ENCODE measurements at regions not wholly inside any gene's neighbourhood (a gene's known extent, or its start where the extent isn't known, plus 50 kb on each side); places are given as distances from the start of the nearest gene placed in this dataset.

- DNase-seq (ENCODE audit: low read depth): no peak
These were observed 408.8 kb downstream of the ENC1 start for GRCh38 chr5:74231697-74232096.

DNA sequence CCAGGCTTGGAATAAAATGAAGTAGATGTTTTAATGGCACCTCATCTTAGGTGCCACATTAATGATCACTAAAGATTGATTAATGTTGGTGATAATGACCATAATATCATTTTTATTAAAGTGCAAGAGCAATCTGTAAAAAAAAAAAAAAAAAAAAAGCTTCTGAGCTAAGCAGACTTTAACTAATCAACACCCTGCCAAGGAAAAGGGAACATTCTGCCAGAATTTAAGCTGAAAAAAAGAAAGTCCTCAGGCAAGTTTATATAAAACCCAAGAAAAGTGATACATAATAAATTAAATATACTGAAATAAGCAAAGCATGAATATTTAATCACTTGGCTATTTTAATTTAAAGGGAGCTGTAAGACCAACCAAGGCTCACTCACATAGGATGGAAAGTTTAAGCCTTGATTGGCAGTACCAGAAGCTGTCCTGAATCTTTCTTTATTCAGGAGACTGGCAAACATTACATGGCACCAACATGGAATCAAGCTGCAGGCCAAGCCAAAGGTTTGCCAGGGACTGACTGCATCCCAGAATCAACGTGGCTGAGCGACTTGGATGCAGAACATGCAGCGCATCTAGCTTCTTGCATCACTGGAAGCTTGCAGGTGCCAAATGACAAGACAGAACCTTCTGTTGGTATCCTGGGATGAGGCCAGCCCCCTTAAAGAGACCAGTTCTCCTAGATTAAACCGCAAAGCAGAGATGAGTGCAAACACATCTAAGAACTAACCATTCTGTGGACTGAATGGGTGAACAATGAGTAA lies 413.6 kb downstream of the ENC1 start:
- no peak for DNase-seq (ENCODE audit: low read depth)

DNA sequence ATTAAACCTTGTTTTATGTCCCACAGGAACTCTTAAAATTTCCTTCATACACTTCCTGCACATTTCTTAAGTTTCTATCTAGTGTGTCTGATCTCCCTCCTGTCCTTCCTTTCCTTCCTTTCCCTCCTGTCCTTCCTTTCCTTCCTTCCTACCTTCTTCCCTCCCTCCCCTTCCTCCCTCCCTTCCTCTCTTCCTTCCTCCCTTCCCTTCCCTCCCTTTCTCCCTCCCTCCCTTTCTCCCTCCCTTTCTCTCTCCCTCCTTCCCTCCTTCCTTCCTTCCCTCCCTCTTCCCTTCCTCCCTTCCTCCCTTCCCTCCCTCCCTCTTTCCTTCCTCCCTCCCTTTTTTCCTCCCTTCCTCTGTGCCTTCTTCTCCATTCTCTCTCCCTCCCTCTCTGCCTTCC lies 414.9 kb downstream of the ENC1 start:
- DNase-seq (ENCODE audit: low read depth): no peak

DNA sequence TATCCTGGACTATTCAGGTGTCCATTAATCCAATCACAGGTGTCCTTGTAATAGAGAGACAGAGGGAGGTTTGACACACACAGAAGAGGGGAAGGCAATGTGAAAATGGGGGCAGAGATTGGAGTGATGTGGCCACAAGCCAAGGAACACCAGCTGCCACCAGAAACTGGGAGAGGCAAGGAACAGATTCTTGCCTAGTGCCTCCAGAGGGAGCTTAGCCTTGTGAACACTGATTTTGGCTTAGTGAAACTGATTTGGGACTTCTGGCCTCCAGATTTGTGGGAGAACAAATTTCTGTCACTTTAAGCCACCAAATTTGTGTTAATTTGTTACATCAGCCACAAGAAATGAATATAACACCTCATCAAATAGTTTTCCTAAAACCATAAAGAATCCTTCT lies 416.2 kb downstream of the ENC1 start:
- DNase-seq (ENCODE audit: low read depth): no peak

DNA sequence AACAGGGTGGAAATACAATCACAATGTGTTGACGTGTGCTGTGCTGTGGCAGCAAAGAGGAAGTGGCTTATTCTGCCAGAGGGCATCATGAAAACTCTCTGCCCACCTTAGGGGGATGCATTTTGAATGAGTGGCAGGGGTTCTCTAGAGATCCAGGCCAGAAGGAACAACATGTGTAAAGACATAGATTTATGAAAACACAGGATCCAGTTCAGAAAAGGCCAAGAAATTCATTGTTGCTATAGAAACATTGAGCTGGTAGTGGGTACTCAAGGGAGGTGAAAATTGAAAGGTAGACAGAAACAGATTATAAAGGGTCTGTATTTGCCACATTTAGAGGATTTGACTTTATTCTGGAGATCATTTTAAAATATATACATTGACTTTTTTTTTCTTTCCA lies 417.7 kb downstream of the ENC1 start:
- DNase-seq (ENCODE audit: low read depth): no peak

GRCh38 chr5:74221413-74221812 lies 419.1 kb downstream of the ENC1 start:
- no peak for DNase-seq (ENCODE audit: low read depth)

DNA sequence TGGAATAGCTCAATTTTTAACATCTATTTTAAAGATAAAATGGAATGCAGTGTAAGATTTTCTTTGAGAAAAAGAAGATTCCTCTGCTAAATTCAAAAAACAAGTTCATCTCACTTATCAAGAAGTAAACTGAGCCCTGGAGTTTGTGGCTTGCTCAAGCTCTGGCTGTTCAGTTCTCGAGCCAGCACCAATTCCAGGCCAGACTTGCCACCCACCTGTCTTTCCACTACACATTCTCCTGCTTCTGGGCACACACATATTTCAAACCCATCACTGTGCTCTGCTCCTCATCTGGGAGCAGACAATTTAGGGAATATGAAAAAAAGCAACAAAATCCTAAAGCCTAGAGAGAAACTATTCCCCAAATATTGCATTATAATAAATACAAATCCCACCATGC lies 424.5 kb downstream of the ENC1 start:
- DNase-seq (ENCODE audit: low read depth): no peak

DNA sequence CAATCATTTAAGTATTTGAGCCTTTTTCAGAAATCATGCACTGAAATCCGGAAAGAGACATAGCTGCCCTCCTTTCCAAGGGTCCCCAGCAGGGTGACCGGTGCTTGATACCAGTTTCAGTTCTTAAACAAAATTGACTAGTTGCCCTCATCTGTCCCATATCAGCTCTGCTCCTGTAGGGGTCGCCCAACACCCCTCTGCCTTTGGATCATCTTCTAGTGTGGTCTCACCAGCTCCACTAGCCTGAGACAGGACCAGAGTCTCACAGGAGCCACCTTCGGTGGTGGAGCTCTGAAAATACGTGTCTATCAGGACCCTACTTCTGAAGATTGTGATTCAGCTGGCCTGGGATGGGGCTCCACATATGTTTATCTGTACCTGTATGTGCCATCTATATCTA lies 428.2 kb downstream of the ENC1 start:
- DNase-seq (ENCODE audit: low read depth): peak; percentile 19

- DNase-seq (ENCODE audit: low read depth): no peak
These were observed 431.0 kb downstream of the ENC1 start for GRCh38 chr5:74209571-74209970.

DNA sequence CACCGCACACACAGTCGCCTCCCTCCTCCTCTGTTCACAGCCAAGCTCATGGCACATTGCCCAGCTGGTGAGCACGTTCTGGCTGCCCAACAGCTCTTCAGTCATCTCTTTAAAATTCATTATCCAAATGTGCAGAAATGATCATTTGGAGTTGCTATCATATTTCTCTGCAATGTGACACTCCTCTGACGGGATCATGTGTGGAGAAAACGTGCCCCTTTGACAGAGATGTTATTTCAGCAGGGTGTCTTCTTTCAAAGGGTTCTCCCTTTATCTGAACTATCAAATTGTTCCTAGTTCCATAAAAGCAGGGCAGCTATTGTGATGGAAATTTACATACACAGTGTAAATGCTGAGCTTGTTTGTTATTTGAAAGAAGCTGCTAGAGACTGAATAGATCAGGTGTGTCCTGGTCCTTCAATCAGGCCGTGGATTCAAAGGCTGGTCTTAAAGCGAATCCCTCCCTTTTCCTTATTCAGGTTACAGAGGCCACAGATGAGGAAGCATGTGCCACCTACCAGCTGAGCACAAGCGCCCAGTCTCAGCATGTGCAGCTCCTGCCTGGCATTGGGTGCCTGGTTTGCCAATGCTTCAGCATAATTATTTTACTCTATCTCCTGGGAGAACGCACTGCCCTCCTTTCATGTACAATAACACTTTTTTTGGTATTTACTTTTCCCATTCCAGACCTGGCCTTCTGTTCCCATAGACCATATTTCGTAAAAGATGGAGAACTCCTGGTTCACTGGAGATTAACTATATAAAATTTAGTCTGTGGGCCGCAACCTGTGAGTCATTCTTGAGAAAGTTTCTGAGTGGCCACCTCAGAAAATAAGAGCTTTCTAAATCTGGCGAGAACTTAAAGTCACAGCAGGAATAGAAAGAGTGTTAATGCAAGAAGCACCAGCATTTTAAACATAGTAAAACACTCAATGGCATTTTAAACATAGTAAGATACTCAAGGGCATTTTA lies 433.7 kb downstream of the ENC1 start:
- peak; percentile 61 for DNase-seq (ENCODE audit: low read depth)

DNA sequence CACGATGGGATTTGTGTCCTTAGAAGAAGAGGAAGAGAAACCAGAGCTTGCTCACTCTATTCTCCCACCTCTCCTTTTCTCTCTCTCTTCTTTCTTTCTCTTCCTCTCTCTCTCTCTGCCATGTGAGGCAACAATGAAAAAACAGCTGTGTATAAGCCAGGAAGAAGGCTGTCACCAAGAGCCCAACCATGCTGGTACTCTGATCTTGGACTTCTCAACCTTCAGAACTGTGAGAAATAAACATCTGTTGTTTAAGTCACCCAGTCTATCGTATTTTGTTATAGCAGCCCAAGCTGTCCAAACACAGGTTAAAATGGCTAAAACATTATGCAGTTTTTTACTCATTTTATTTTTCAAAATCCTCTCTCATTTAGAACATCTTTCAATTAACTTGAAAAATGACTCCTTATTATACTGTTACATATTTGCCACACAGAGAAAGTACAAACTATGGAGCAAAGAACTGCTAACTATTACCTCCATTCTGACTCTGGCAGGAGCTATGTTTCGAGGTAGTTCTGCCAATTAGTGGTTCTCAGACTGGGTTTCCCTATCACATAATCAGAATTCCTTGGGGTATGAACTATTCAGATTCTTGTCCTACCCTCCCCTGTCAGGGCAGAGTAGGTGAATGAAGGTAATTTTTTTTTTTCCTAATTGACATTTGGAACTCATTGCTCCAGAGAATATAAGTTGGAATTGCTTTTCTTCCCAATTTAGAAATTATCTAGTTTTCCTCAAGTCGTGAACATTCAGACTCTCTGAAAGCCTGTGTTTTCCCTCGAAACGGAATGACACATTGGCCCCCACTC lies 434.6 kb downstream of the ENC1 start:
- DNase-seq (ENCODE audit: low read depth): no peak

GRCh38 chr5:74201334-74202081 lies 439.0 kb downstream of the ENC1 start:
- DNase-seq (ENCODE audit: low read depth): no peak

GRCh38 chr5:74200560-74200959 lies 440.0 kb downstream of the ENC1 start:
- DNase-seq (ENCODE audit: low read depth): no peak

- peak; percentile 35 for DNase-seq (ENCODE audit: low read depth)
These were observed 440.9 kb downstream of the ENC1 start for GRCh38 chr5:74199436-74200210.

DNA sequence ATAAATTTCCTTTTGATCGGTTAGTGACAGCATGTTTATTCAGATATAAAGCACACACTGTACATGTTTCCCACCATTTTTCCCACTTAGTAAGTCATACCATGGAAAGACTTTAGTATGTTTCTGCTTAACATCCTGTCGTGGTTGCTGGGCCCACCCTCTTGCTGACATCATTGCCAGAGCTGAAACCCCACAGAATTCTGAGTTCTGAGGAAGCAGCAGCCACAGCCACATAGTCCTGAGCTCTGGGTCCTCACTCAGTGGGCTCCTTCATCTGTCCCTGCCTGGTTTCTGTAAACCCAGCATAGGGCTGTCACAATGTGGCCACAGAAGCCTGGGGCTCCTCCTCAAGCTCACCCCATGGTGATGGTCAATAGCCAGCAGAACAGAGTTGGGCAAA lies 441.5 kb downstream of the ENC1 start:
- no peak for DNase-seq (ENCODE audit: low read depth)

GRCh38 chr5:74198156-74198555 lies 442.4 kb downstream of the ENC1 start:
- DNase-seq (ENCODE audit: low read depth): no peak

DNA sequence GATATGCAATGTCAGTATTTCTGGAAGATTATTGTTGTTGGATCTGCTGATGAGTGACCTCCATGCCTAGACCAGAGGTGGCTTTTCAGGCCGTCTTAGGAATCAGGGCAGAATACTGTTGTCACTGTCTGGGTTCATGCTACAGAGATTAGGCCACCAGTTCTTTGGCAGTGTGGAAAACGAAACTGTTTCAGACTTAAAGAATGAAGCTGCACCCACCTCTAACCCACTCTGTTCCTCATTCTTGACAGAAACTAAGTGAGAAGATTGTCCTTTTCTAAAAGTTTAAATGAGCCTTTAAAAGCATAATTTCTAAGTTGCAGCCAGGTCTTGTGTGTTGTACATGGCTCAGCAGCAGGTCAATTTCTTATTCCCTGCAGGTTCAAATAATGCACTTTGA lies 444.3 kb downstream of the ENC1 start:
- no peak for DNase-seq (ENCODE audit: low read depth)

DNA sequence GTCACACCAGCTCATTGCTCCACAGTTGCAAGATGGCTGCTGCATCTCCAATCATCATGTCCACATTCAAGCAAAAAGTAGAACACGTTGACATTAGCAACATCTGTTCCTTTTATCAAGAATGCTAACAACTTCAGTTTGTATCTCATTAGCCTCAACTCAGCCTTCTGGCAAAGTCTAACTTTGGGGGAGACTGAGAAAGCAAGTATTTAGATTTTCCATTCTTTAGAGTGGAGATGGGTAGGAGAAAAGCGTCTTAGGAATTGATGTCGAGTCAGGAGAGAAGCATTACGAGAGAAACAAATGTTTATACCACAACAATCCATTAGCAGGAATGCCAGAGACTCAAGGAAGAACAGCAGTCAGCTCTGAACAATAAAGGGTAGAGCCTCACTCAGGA lies 446.3 kb downstream of the ENC1 start:
- DNase-seq (ENCODE audit: low read depth): no peak

DNA sequence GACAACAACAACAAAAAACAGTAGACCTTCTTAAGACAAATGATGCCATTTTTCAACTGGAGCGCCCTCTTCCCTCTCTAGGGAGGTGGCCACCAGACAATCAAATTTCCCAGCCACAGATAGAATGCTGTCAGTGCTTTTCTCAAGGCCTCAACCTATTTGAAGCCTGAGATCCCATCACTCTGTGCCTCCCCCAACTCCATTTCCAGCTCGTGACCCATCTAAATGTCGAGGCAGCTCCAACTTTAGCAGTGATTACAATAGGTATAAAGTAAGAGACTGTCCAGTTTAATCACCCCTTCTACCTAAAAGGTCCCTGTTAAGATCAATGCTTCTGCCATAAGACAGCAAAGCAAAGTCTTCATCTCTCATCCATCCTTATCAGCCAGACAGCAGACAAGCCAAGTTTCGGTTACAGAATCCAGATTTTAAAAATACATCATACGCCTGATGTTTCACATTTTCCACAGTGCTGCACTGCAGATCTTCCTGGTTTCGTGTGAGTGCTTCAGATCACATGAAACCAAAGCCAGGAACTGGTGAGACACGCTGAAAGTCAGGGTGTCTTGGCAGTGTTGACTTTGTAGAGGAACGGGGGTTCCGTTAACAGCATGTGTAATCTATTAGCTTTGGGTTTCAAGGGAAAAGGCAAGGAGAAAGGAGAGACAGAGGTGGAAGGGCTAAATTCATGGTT lies 447.8 kb downstream of the ENC1 start:
- DNase-seq (ENCODE audit: low read depth): peak; percentile 35
